ENCODE measurements at regions not wholly inside any gene's neighbourhood (a gene's known extent, or its start where the extent isn't known, plus 50 kb on each side); places are given as distances from the start of the nearest gene placed in this dataset.

GRCh38 chr2:22478329-22478728, 906.6 kb upstream of the KLHL29 start (continued):
- TF ChIP-seq ZBTB33 (IDR thresholded peaks at IDR 0.05; ENCODE audit: extremely low read depth, insufficient replicate concordance, low read length): no peak
- no peak for TF ChIP-seq SIN3A (IDR thresholded peaks at IDR 0.05; ENCODE audit: low read depth)
- no peak for TF ChIP-seq SRF (IDR thresholded peaks at IDR 0.05; ENCODE audit: low read depth)
- no peak for TF ChIP-seq EZH2phosphoT487 (IDR thresholded peaks at IDR 0.05; ENCODE audit: borderline replicate concordance)

GRCh38 chr2:22481486-22482259, 903.3 kb upstream of the KLHL29 start:
- H3K4me1 ChIP-seq (ENCODE audit: control insufficient read depth in 1 of 2, insufficient read depth in 2 of 2, low read length in 2 of 2): no peaks in the 10 kb centered on the region
- CTCF ChIA-PET: no interaction called here
- DNase-seq (ENCODE audit: low read depth, low spot score) (no peak), ATAC-seq (no peak)
- H3K79me2 ChIP-seq (ENCODE audit: insufficient read depth, low read length): no peaks in the 10 kb centered on the region
- H3K27me3 ChIP-seq (ENCODE audit: insufficient read depth, low read length): no peaks in the 10 kb centered on the region
- no peaks in the 10 kb centered on the region for H3K36me3 ChIP-seq (ENCODE audit: control insufficient read depth in 1 of 2, insufficient read depth in 2 of 2, low read length in 2 of 2)
- H3K4me3 ChIP-seq (replicated peaks in 1 of 2; ENCODE audit: low read depth in 1 of 2, low read length in 2 of 2): no peak overlapping the region
- RAD21 ChIA-PET (ENCODE audit: low non-redundant PET in 1 of 2, low total read pairs in 2 of 2, uncharacterized antibody in 2 of 2, unreplicated experiment in 2 of 2): no interaction called here
- H2AFZ ChIP-seq (ENCODE audit: low read depth, low read length, poor library complexity, severe bottlenecking): no peak overlapping the region
- no peak overlapping the region for H3K27ac ChIP-seq (ENCODE audit: low read depth, low read length)
- no peak overlapping the region for H3K9ac ChIP-seq (ENCODE audit: low read length)
- H4K20me1 ChIP-seq (ENCODE audit: insufficient read depth): no peaks in the 10 kb centered on the region
- H3K4me2 ChIP-seq (ENCODE audit: low read length): no peak overlapping the region
- no peak for TF ChIP-seq ZBTB33 (IDR thresholded peaks at IDR 0.05; ENCODE audit: extremely low read depth, insufficient replicate concordance, low read length)
- TF ChIP-seq SIN3A (IDR thresholded peaks at IDR 0.05; ENCODE audit: low read depth): no peak
- no peak for TF ChIP-seq ZNF274 (IDR thresholded peaks at IDR 0.05; ENCODE audit: low read depth, low read length)
- TF ChIP-seq RAD21 (IDR thresholded peaks at IDR 0.05; ENCODE audit: low read depth): no peak
- no peak for TF ChIP-seq JUND (IDR thresholded peaks at IDR 0.05)
- no peak for TF ChIP-seq FOSL1 (IDR thresholded peaks at IDR 0.05; ENCODE audit: low read depth)
- no peak for TF ChIP-seq SP1 (IDR thresholded peaks at IDR 0.05; ENCODE audit: low read depth)
- TF ChIP-seq, protein P1, sequence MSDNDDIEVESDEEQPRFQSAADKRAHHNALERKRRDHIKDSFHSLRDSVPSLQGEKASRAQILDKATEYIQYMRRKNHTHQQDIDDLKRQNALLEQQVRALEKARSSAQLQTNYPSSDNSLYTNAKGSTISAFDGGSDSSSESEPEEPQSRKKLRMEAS (IDR thresholded peaks at IDR 0.05): no peak
- TF ChIP-seq EZH2phosphoT487 (IDR thresholded peaks at IDR 0.05; ENCODE audit: borderline replicate concordance): no peak
- no peak for TF ChIP-seq REST (IDR thresholded peaks at IDR 0.05; ENCODE audit: low read depth)
- TF ChIP-seq EGR1 (IDR thresholded peaks at IDR 0.05; ENCODE audit: low read depth): no peak
- TF ChIP-seq ELF1 (IDR thresholded peaks at IDR 0.05; ENCODE audit: borderline replicate concordance, low read depth): no peak
- TF ChIP-seq, protein P2, sequence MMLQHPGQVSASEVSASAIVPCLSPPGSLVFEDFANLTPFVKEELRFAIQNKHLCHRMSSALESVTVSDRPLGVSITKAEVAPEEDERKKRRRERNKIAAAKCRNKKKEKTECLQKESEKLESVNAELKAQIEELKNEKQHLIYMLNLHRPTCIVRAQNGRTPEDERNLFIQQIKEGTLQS (IDR thresholded peaks at IDR 0.05): no peak
- TF ChIP-seq ZFX (IDR thresholded peaks at IDR 0.05): no peak
- TF ChIP-seq CBX3 (IDR thresholded peaks at IDR 0.05; ENCODE audit: low read depth): no peak
- no peak for TF ChIP-seq POLR2A (IDR thresholded peaks at IDR 0.05; ENCODE audit: borderline replicate concordance, extremely low read depth, insufficient read depth, insufficient read length)
- no TSS peak for BruUV-seq (replicated peaks)
- no peaks in the 10 kb centered on the region for H3K9me2 ChIP-seq (ENCODE audit: insufficient read depth)
- peaks cover 0 to 20% of the 10 kb centered on the region in 2 experiments; a peak in 2 of 4 replicates for H3K9me3 ChIP-seq (ENCODE audit: control insufficient read depth in 1 of 2, insufficient read depth in 1 of 2, low read depth in 1 of 2, low read length in 2 of 2)
- POLR2A ChIA-PET: no interaction called here
- intact Hi-C loops (cut with micrococcal nuclease): no loop called here
